Activated B cell treated with CpG ODN at 0.5 μM for 24 hours (primary cell): ENCODE measurements at regions not wholly inside any gene's neighbourhood (a gene's known extent, or its start where the extent isn't known, plus 50 kb on each side); places are given as distances from the start of the nearest gene placed in this dataset.

Experiments used
- ATAC-seq: fragments of 200-7000 bp; cut with Tn5 transposase; one replicate; pipeline ENCODE4 v1.10.0; 2021; ENCODE audit warnings: low read depth, mild to moderate bottlenecking, moderate library complexity
- CTCF ChIA-PET: fragments of 350-600 bp; sonication (Branson Sonifier 250); formaldehyde crosslinking; loops from one replicate; lab custom pipeline; 2021; ENCODE audit warnings: antibody characterized with exemption; lab: Charles Lee
- POLR2A ChIA-PET: fragments of 350-600 bp; sonication (Branson Sonifier 250); formaldehyde crosslinking; loops from one replicate; lab custom pipeline; 2021; ENCODE audit warnings: antibody characterized with exemption; lab: Charles Lee
- DNase-seq: peaks from one replicate; pipeline ENCODE4 v3.0.0; 2022
- H3K27ac Mint-ChIP-seq: one replicate; pipeline ENCODE4 v1.8.0; 2020; ENCODE audit warnings: mixed read lengths
- H3K27me3 Mint-ChIP-seq: one replicate; pipeline ENCODE4 v1.8.0; 2021; ENCODE audit warnings: mixed read lengths
- H3K36me3 Mint-ChIP-seq: one replicate; pipeline ENCODE4 v1.8.0; 2021; ENCODE audit warnings: low read depth, mixed read lengths
- H3K4me1 Mint-ChIP-seq: one replicate; pipeline ENCODE4 v1.8.0; 2021; ENCODE audit warnings: mixed read lengths
- H3K4me3 Mint-ChIP-seq: one replicate; pipeline ENCODE4 v1.8.0; 2020; ENCODE audit warnings: mild to moderate bottlenecking, mixed read lengths
- H3K9me3 Mint-ChIP-seq: one replicate; pipeline ENCODE4 v1.8.0; 2020; ENCODE audit warnings: mixed read lengths
- CTCF ChIP-seq: fragments of 200-600 bp; IDR thresholded peaks from one replicate; pipeline ENCODE4 v1.8.0; 2022; ENCODE audit warnings: antibody characterized with exemption, mild to moderate bottlenecking
- intact Hi-C: fragments of 100-400 bp; cut with micrococcal nuclease; formaldehyde crosslinking; loops from one replicate; pipeline ENCODE4 v1.15.1; 2024

GRCh38 chr2:240202586-240202985, 62.1 kb upstream of the OTOS start:
- Mint-ChIP-seq H3K4me3 (no peak overlapping the region), H3K4me1 (no peaks in the 10 kb centered on the region), H3K27ac (no peak overlapping the region), H3K36me3 (no peaks in the 10 kb centered on the region), H3K27me3 (peaks cover 13% of the 10 kb centered on the region), H3K9me3 (peaks cover 3% of the 10 kb centered on the region)
- no peak for TF ChIP-seq CTCF
- no peak for DNase-seq
- ChIA-PET POLR2A (no interaction called here), CTCF (no interaction called here)
- intact Hi-C loops = no loop called here
- no peak for ATAC-seq

- intact Hi-C loops = no loop called here
- POLR2A ChIA-PET = no interaction called here
- TF ChIP-seq CTCF = no peak
- CTCF ChIA-PET = no interaction called here
- H3K9me3 Mint-ChIP-seq = peaks cover 3% of the 10 kb centered on the region
- H3K4me1 Mint-ChIP-seq = no peaks in the 10 kb centered on the region
- no peak for ATAC-seq
- DNase-seq = no peak
- peaks cover 13% of the 10 kb centered on the region for H3K27me3 Mint-ChIP-seq
- no peak overlapping the region for H3K27ac Mint-ChIP-seq
- H3K36me3 Mint-ChIP-seq = no peaks in the 10 kb centered on the region
- no peak overlapping the region for H3K4me3 Mint-ChIP-seq
Measured at GRCh38 chr2:240203031-240203787, 62.8 kb upstream of the OTOS start.

- H3K4me3 Mint-ChIP-seq = no peak overlapping the region
- POLR2A ChIA-PET = no interaction called here
- CTCF ChIA-PET = no interaction called here
- no peak overlapping the region for H3K27ac Mint-ChIP-seq
- H3K4me1 Mint-ChIP-seq = no peaks in the 10 kb centered on the region
- H3K9me3 Mint-ChIP-seq = peaks cover 3% of the 10 kb centered on the region
- no peak for DNase-seq
- H3K27me3 Mint-ChIP-seq = peaks cover 13% of the 10 kb centered on the region
- intact Hi-C loops = no loop called here
- no peaks in the 10 kb centered on the region for H3K36me3 Mint-ChIP-seq
- no peak for ATAC-seq
- no peak for TF ChIP-seq CTCF
Measured at GRCh38 chr2:240203788-240204270, 63.4 kb upstream of the OTOS start.

- ChIA-PET CTCF (interaction anchor here (0.6 kb wide), 1 partner anchor 642 kb away, joined by 3 read pairs; no protein-coding TSS in a partner anchor), POLR2A (no interaction called here)
- intact Hi-C loops = no loop called here
- Mint-ChIP-seq H3K4me3 (no peak overlapping the region), H3K27me3 (peaks cover 13% of the 10 kb centered on the region), H3K36me3 (no peaks in the 10 kb centered on the region), H3K27ac (no peak overlapping the region), H3K4me1 (no peaks in the 10 kb centered on the region), H3K9me3 (peaks cover 3% of the 10 kb centered on the region)
- ATAC-seq (no peak), DNase-seq (no peak)
- TF ChIP-seq CTCF = no peak
Measured at GRCh38 chr2:240204431-240205276, 64.2 kb upstream of the OTOS start.

- Mint-ChIP-seq H3K4me1 (no peaks in the 10 kb centered on the region), H3K27ac (no peak overlapping the region), H3K9me3 (peaks cover 3% of the 10 kb centered on the region), H3K27me3 (peaks cover 13% of the 10 kb centered on the region), H3K36me3 (no peaks in the 10 kb centered on the region), H3K4me3 (no peak overlapping the region)
- ATAC-seq = peak; percentile 56
- ChIA-PET CTCF (interaction anchor here (0.6 kb wide), 1 partner anchor 641 kb away, joined by 3 read pairs; no protein-coding TSS in a partner anchor), POLR2A (no interaction called here)
- TF ChIP-seq CTCF = no peak
- no peak for DNase-seq
- intact Hi-C loops = no loop called here
Measured at GRCh38 chr2:240205348-240205747, 64.9 kb upstream of the OTOS start.
